Heart left ventricle (tissue), 13 donors: ENCODE measurements at regions not wholly inside any gene's neighbourhood (a gene's known extent, or its start where the extent isn't known, plus 50 kb on each side); places are given as distances from the start of the nearest gene placed in this dataset.

ENCODE experiments used
- CTCF ChIP-seq, 12 donors: fragments of 200-600 bp; sonication (generic) in 4 of 12; IDR thresholded peaks; one replicate each; pipeline versions ENCODE4 v1.5.0 to v1.8.0; 2018 to 2022; ENCODE audit warnings: antibody characterized with exemption in 12 of 12, mild to moderate bottlenecking in 5 of 12
- POLR2A ChIP-seq, 2 donors: fragments of 450-650 bp; IDR thresholded peaks; one replicate each; pipeline ENCODE4 v1.6.1; 2017; ENCODE audit warnings: antibody characterized with exemption in 2 of 2, mild to moderate bottlenecking in 2 of 2, moderate library complexity in 2 of 2
- donor health status: ischemic (EF 13 %, LVEDD 7.1; RV severe dilation, severe dysfunction).
- donor health status: DM: no; HTN: yes; CAD: no.
- donor health status: DM: no; HTN: no; CAD: no.
- donor health status: ischemic (EF 25% LVEDD 6.9; RV normal size, moderate dysfunction).
- donor health status: ischemic (EF 25% LVEDD 5.7; RV mildly dilated, moderate dysfunction).
- donor health status: ischemic (EF 35%, LVEDD 5.7; RV mildly dilated, moderate dysfunction).
- donor health status: nonischemic (EF 11% LVEDD 7.7; RV severe dilation, severe dysfunction).
- donor health status: DM: yes; HTN: yes; CAD: no.
- donor health status: PGD.
- donor health status: ischemic (EF 29% LVEDD 5.4; RV normal size, mild dysfunction).
- donor health status: nonischemic (EF 23%, LVEDD 6.1; RV moderate dilation, normal function).

- TF ChIP-seq CTCF (IDR thresholded peaks at IDR 0.05) (no peak), POLR2A (IDR thresholded peaks at IDR 0.05) (no peak)
Measured at GRCh38 chr9:93776873-93777272, 178.3 kb downstream of the BARX1 start.
